HepG2 (cell line): ENCODE measurements at regions not wholly inside any gene's neighbourhood (a gene's known extent, or its start where the extent isn't known, plus 50 kb on each side); places are given as distances from the start of the nearest gene placed in this dataset.

Experiments
- AFF4 ChIP-seq: sonication (generic); formaldehyde crosslinking; IDR thresholded peaks from 2 replicates; pipeline ENCODE4 v1.4.0; 2020; ENCODE audit warnings: missing genetic modification reagents
- ATF3 ChIP-seq: sonication (generic); formaldehyde crosslinking; IDR thresholded peaks from 2 replicates; pipeline ENCODE4 v1.4.0; 2020; ENCODE audit warnings: missing genetic modification reagents
- BRF2 ChIP-seq: sonication (generic); formaldehyde crosslinking; IDR thresholded peaks from 2 replicates; pipeline ENCODE4 v1.8.1; 2022; ENCODE audit warnings: mild to moderate bottlenecking, missing genetic modification reagents
- CHD2 ChIP-seq: IDR thresholded peaks from 2 replicates; pipeline ENCODE4 v1.6.1; 2011; ENCODE audit warnings: low read depth, low read length, improper control_type of control experiment
- GPBP1L1 ChIP-seq: sonication (generic); formaldehyde crosslinking; IDR thresholded peaks from 2 replicates; pipeline ENCODE4 v1.5.0; 2020; ENCODE audit warnings: mild to moderate bottlenecking, missing genetic modification reagents
- HOXA3 ChIP-seq: sonication (generic); formaldehyde crosslinking; IDR thresholded peaks from 2 replicates; pipeline ENCODE4 v1.5.0; 2020; ENCODE audit warnings: missing genetic modification reagents
- ONECUT2 ChIP-seq: sonication (generic); formaldehyde crosslinking; IDR thresholded peaks from 2 replicates; pipeline ENCODE4 v1.4.0; 2020; ENCODE audit warnings: missing genetic modification reagents
- POLR2G ChIP-seq: fragments of 200-400 bp; formaldehyde crosslinking; IDR thresholded peaks from 2 replicates; pipeline ENCODE4 v1.6.1; 2018; ENCODE audit warnings: mild to moderate bottlenecking, low read depth, low read length, moderate library complexity
- ZNF12 ChIP-seq: sonication (generic); formaldehyde crosslinking; IDR thresholded peaks from 2 replicates; pipeline ENCODE4 v1.5.0; 2020; ENCODE audit warnings: missing genetic modification reagents
- ZNF609 ChIP-seq: sonication (generic); formaldehyde crosslinking; IDR thresholded peaks from 2 replicates; pipeline ENCODE4 v1.4.0; 2020; ENCODE audit warnings: mild to moderate bottlenecking, missing genetic modification reagents, borderline replicate concordance
- ZNF670 ChIP-seq: sonication (generic); formaldehyde crosslinking; IDR thresholded peaks from 2 replicates; pipeline ENCODE4 v1.8.0; 2022; ENCODE audit warnings: mild to moderate bottlenecking, missing genetic modification reagents, borderline replicate concordance

- TF ChIP-seq ZNF670 (no peak), ZNF12 (CRISPR knock-in tag) (no peak), AFF4 (CRISPR knock-in tag) (no peak), ATF3 (CRISPR knock-in tag) (no peak), HOXA3 (no peak), ZNF609 (no peak), BRF2 (no peak), POLR2G (no peak), ONECUT2 (CRISPR knock-in tag) (no peak), CHD2 (no peak), GPBP1L1 (CRISPR knock-in tag) (no peak)
Measured at GRCh38 chr10:23693925-23694324, 255.1 kb downstream of the OTUD1 start.
